ENCODE measurements at regions not wholly inside any gene's neighbourhood (a gene's known extent, or its start where the extent isn't known, plus 50 kb on each side); places are given as distances from the start of the nearest gene placed in this dataset.

- TF ChIP-seq, protein P1, sequence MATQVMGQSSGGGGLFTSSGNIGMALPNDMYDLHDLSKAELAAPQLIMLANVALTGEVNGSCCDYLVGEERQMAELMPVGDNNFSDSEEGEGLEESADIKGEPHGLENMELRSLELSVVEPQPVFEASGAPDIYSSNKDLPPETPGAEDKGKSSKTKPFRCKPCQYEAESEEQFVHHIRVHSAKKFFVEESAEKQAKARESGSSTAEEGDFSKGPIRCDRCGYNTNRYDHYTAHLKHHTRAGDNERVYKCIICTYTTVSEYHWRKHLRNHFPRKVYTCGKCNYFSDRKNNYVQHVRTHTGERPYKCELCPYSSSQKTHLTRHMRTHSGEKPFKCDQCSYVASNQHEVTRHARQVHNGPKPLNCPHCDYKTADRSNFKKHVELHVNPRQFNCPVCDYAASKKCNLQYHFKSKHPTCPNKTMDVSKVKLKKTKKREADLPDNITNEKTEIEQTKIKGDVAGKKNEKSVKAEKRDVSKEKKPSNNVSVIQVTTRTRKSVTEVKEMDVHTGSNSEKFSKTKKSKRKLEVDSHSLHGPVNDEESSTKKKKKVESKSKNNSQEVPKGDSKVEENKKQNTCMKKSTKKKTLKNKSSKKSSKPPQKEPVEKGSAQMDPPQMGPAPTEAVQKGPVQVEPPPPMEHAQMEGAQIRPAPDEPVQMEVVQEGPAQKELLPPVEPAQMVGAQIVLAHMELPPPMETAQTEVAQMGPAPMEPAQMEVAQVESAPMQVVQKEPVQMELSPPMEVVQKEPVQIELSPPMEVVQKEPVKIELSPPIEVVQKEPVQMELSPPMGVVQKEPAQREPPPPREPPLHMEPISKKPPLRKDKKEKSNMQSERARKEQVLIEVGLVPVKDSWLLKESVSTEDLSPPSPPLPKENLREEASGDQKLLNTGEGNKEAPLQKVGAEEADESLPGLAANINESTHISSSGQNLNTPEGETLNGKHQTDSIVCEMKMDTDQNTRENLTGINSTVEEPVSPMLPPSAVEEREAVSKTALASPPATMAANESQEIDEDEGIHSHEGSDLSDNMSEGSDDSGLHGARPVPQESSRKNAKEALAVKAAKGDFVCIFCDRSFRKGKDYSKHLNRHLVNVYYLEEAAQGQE (IDR thresholded peaks at IDR 0.05; ENCODE audit: insufficient read depth in 1 of 2, low read depth in 2 of 2, low read length in 1 of 2): no peak
- TF ChIP-seq, protein P2, sequence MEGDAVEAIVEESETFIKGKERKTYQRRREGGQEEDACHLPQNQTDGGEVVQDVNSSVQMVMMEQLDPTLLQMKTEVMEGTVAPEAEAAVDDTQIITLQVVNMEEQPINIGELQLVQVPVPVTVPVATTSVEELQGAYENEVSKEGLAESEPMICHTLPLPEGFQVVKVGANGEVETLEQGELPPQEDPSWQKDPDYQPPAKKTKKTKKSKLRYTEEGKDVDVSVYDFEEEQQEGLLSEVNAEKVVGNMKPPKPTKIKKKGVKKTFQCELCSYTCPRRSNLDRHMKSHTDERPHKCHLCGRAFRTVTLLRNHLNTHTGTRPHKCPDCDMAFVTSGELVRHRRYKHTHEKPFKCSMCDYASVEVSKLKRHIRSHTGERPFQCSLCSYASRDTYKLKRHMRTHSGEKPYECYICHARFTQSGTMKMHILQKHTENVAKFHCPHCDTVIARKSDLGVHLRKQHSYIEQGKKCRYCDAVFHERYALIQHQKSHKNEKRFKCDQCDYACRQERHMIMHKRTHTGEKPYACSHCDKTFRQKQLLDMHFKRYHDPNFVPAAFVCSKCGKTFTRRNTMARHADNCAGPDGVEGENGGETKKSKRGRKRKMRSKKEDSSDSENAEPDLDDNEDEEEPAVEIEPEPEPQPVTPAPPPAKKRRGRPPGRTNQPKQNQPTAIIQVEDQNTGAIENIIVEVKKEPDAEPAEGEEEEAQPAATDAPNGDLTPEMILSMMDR (IDR thresholded peaks at IDR 0.05): no peak
- TF ChIP-seq POLR2AphosphoS5 (IDR thresholded peaks at IDR 0.05; ENCODE audit: low read depth, low read length) (no peak), TCF7L2 (IDR thresholded peaks at IDR 0.05; ENCODE audit: low read depth, low read length) (no peak)
These were observed 52.6 kb upstream of the LYST start for GRCh38 chr1:235919127-235919832.

Measured in Panc1 (cell line).